Small intestine (tissue), 7 donors: ENCODE measurements at regions not wholly inside any gene's neighbourhood (a gene's known extent, or its start where the extent isn't known, plus 50 kb on each side); places are given as distances from the start of the nearest gene placed in this dataset.

ENCODE experiments used
- DNase-seq, 2 donors: peaks; one replicate each; pipeline versions ENCODE4 v3.0.0 to v3.0.0-alpha.2; 2013
- FAIRE-seq: peaks from 2 replicates; lab custom pipeline; 2012; peaks lifted over from hg19 to GRCh38; lab: Jason Lieb, UNC
- H3K27ac ChIP-seq, 3 donors: one replicate each; pipeline ENCODE4 v1.5.1; 2013; ENCODE audit warnings: low read length in 2 of 3, mild to moderate bottlenecking in 2 of 3, control low read depth in 1 of 3, inconsistent platforms in 1 of 3, low read depth in 1 of 3, moderate library complexity in 1 of 3
- H3K27me3 ChIP-seq, 3 donors: one replicate each; pipeline ENCODE4 v1.6.1; 2013; ENCODE audit warnings: low read length in 3 of 3, inconsistent platforms in 1 of 3; ENCODE audit not compliant: control insufficient read depth in 3 of 3, insufficient read depth in 3 of 3
- H3K36me3 ChIP-seq, 3 donors: one replicate each; pipeline ENCODE4 v1.6.1; 2013; ENCODE audit warnings: low read length in 3 of 3, inconsistent platforms in 1 of 3, low read depth in 1 of 3, mild to moderate bottlenecking in 1 of 3, moderate library complexity in 1 of 3; ENCODE audit not compliant: control insufficient read depth in 3 of 3, insufficient read depth in 2 of 3
- H3K4me1 ChIP-seq, 3 donors: one replicate each; pipeline ENCODE4 v1.6.1; 2013; ENCODE audit warnings: low read length in 2 of 3, inconsistent platforms in 1 of 3, low read depth in 1 of 3, mild to moderate bottlenecking in 1 of 3, moderate library complexity in 1 of 3; ENCODE audit not compliant: control insufficient read depth in 3 of 3, insufficient read depth in 2 of 3
- H3K4me3 ChIP-seq, 3 donors: one replicate each; pipeline ENCODE4 v1.5.1; 2013; ENCODE audit warnings: low read length in 3 of 3, control low read depth in 1 of 3, inconsistent platforms in 1 of 3, low read depth in 1 of 3, mild to moderate bottlenecking in 1 of 3, moderate library complexity in 1 of 3
- H3K9me3 ChIP-seq, 2 donors: one replicate each; pipeline ENCODE4 v1.6.1; 2013; ENCODE audit warnings: low read depth in 1 of 2, low read length in 1 of 2; ENCODE audit not compliant: control insufficient read depth in 2 of 2, insufficient read depth in 1 of 2
- WGBS, 3 donors: extraction: QIAGEN DNeasy Blood & Tissue Kit; methylation state at CpG; one replicate each; pipeline ENCODE4 v1.1.7; 2013; 5-methylcytosine and 5-hydroxymethylcytosine counted together
- donor health status: healthy with polysubstance abuse.
- donor health status: control.
- donor health status: control.
- donor health status: Bipolar disorder and iron deficiency.
- donor health status: healthy.

DNA sequence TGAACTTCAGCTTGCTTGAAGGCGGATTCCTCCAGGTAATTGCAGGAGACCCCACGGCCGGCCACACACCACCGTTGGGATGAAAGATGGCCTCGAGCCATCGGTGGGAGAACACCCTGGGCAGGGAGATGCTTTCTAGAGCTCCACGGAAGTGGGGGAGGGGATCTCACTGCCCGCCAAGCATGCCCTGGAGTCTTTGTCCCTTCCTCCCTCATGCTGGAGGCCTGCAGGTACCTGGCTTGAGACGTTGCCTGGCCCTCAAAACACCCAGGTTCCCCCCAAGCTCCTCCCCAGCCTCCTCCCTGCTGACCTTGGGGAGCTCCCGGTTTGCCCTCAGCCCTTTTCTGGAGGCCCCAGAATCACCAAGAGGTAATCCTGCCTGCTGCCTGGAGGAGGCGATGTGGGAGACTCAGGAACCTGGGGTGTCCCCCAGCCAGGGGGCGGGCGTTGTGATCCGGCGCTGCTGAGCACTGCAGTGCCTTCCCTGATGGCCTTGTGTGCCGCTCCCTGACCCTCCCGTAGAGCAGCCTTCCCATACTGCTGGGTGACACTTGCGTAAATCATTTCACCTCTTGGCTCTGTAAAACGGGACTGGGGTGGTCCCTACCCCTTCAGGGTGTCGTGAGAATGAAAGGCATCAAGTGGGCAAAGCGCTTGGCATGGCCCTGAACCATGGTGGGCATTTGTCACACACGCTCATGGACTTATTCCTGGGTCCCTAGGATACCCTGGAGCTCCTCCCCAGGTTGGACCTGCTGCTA lies 91.4 kb downstream of the CEBPB start:
- H3K4me3 ChIP-seq: no peak overlapping the region
- no peak overlapping the region for H3K27ac ChIP-seq
- no peaks in the 10 kb centered on the region for H3K9me3 ChIP-seq
- no peaks in the 10 kb centered on the region for H3K27me3 ChIP-seq
- H3K4me1 ChIP-seq: peaks cover 0 to 18% (median 7%) of the 10 kb centered on the region in 3 donors
- no peaks in the 10 kb centered on the region for H3K36me3 ChIP-seq
- FAIRE-seq (no peak), DNase-seq (no peak)
- 73 to 78% (median 74%) methylated on average over 22 of the region's 22 CpGs for WGBS, 3 donors

- DNase-seq: no peak
- FAIRE-seq: no peak
- no peaks in the 10 kb centered on the region for H3K27me3 ChIP-seq
Measured at GRCh38 chr20:50282592-50283241, 92.1 kb downstream of the CEBPB start.

DNA sequence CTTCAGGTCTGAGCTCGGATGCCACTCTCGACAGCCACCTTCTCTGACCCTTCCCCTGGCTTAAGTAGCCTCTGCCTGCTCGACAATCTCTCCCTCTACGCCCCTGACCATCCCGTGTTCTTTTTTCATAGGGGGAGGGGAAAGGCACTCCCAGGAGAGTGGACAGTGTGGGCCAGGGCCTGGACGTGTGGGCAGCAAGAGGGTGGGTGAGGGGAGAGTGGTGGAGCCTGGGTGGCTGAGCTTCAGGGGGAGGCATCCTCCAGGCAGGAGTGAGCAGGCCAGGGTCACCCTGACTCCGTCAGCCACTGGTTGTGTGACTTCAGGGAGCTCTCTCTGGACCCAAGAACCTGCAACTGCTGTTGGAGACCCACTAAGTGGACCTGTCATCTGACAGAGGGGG lies 92.7 kb downstream of the CEBPB start:
- WGBS, 3 donors: 73 to 81% (median 80%) methylated on average over 7 of the region's 7 CpGs
- Histone ChIP-seq H3K36me3 (no peaks in the 10 kb centered on the region), H3K4me3 (no peak overlapping the region), H3K4me1 (peaks cover 0 to 15% (median 7%) of the 10 kb centered on the region in 3 donors), H3K9me3 (no peaks in the 10 kb centered on the region), H3K27ac (peak overlapping the region in 1 of 3 donors; percentile 81), H3K27me3 (no peaks in the 10 kb centered on the region)
- DNase-seq (no peak), FAIRE-seq (no peak)

More at GRCh38 chr20:50282592-50283241, 92.1 kb downstream of the CEBPB start:
- Histone ChIP-seq H3K9me3 (no peaks in the 10 kb centered on the region), H3K4me1 (peaks cover 0 to 15% (median 7%) of the 10 kb centered on the region in 3 donors), H3K4me3 (no peak overlapping the region), H3K27ac (no peak overlapping the region), H3K36me3 (no peaks in the 10 kb centered on the region)
- WGBS, 3 donors: 69 to 85% (median 80%) methylated on average over 17 of the region's 17 CpGs

GRCh38 chr20:50283922-50284810 lies 93.5 kb downstream of the CEBPB start:
- H3K4me1 ChIP-seq: peaks cover 0 to 9% (median 3%) of the 10 kb centered on the region in 3 donors
- no peaks in the 10 kb centered on the region for H3K36me3 ChIP-seq
- peak overlapping the region in 1 of 3 donors; percentile 81 for H3K27ac ChIP-seq
- no peaks in the 10 kb centered on the region for H3K9me3 ChIP-seq
- no peak overlapping the region for H3K4me3 ChIP-seq
- DNase-seq (peak in 1 of 2 donors; percentile 51), FAIRE-seq (no peak)
- no peaks in the 10 kb centered on the region for H3K27me3 ChIP-seq
- 52 to 61% (median 58%) methylated on average over 23 to 24 of the region's 24 CpGs for WGBS, 3 donors

- peak overlapping the region in 2 of 3 donors; percentile 42 to 81 for H3K27ac ChIP-seq
- H3K27me3 ChIP-seq: no peaks in the 10 kb centered on the region
- H3K4me1 ChIP-seq: peaks cover 0 to 8% (median 2%) of the 10 kb centered on the region in 3 donors
- H3K36me3 ChIP-seq: no peaks in the 10 kb centered on the region
- H3K9me3 ChIP-seq: no peaks in the 10 kb centered on the region
- WGBS, 3 donors: 68 to 76% (median 73%) methylated on average over 10 of the region's 10 CpGs
- FAIRE-seq: no peak
- H3K4me3 ChIP-seq: no peak overlapping the region
- no peak for DNase-seq
Measured at GRCh38 chr20:50284811-50285375, 94.3 kb downstream of the CEBPB start.

- whole genome bisulfite sequencing, 3 donors: 44 to 53% (median 53%) methylated on average over 21 of the region's 21 CpGs
- peaks cover 0 to 8% (median 2%) of the 10 kb centered on the region in 3 donors for H3K4me1 ChIP-seq
- peak overlapping the region in 2 of 3 donors; percentile 49 to 81 for H3K27ac ChIP-seq
- no peak overlapping the region for H3K4me3 ChIP-seq
- no peak for DNase-seq
- no peaks in the 10 kb centered on the region for H3K9me3 ChIP-seq
- H3K27me3 ChIP-seq: no peaks in the 10 kb centered on the region
- no peaks in the 10 kb centered on the region for H3K36me3 ChIP-seq
- FAIRE-seq: no peak
Measured at GRCh38 chr20:50285376-50286173, 94.9 kb downstream of the CEBPB start.

DNA sequence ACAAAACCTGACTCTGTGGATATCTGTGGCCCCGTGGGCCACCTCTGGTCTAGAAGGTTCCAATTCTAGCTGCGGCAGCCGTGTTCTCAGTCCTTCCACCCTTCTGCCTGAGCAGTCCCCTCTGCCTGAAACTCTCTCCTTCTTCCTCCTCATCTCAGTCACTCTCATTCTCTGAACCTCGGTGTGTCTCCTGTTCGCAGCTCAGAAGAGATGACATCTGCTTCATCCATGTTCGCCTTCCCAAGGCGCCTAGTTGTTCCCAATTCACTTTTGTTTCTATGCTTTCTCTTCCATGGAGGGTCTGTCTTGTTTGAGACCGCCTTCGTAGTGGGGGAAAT lies 95.5 kb downstream of the CEBPB start:
- Histone ChIP-seq H3K9me3 (no peaks in the 10 kb centered on the region), H3K27ac (peak overlapping the region in 2 of 3 donors; percentile 49 to 81), H3K4me3 (no peak overlapping the region), H3K36me3 (no peaks in the 10 kb centered on the region), H3K4me1 (peaks cover 0 to 8% (median 2%) of the 10 kb centered on the region in 3 donors), H3K27me3 (no peaks in the 10 kb centered on the region)
- FAIRE-seq: no peak
- DNase-seq: no peak
- WGBS, 3 donors: 72 to 86% (median 72%) methylated on average over 9 of the region's 9 CpGs
